ENCODE measurements at regions not wholly inside any gene's neighbourhood (a gene's known extent, or its start where the extent isn't known, plus 50 kb on each side); places are given as distances from the start of the nearest gene placed in this dataset.

- no peak overlapping the region for H3K27ac ChIP-seq
- TF ChIP-seq EZH2 (IDR thresholded peaks at IDR 0.05) (no peak), POLR2AphosphoS5 (IDR thresholded peaks at IDR 0.05; ENCODE audit: borderline replicate concordance, low read depth, low read length) (no peak), FOXP2 (optimal IDR thresholded peaks at IDR 0.05; ENCODE audit: control extremely low read depth, extremely low read length, insufficient read depth) (no peak)
- no peak for DNase-seq (ENCODE audit: low read depth, low spot score)
- H3K4me3 ChIP-seq: no peak overlapping the region
- no peaks in the 10 kb centered on the region for H3K9me3 ChIP-seq (ENCODE audit: low read depth, low read length)
- no peaks in the 10 kb centered on the region for H3K36me3 ChIP-seq (ENCODE audit: insufficient read depth, low read length)
- no peak overlapping the region for H3K9ac ChIP-seq (ENCODE audit: insufficient read length)
Observed at GRCh38 chr16:52234626-52235025, 312.3 kb downstream of the TOX3 start.

GRCh38 chr16:52229471-52229870 is 317.5 kb downstream of the TOX3 start:
- no peak for TF ChIP-seq FOXP2 (optimal IDR thresholded peaks at IDR 0.05; ENCODE audit: control extremely low read depth, extremely low read length, insufficient read depth)
- no peak for TF ChIP-seq POLR2AphosphoS5 (IDR thresholded peaks at IDR 0.05; ENCODE audit: borderline replicate concordance, low read depth, low read length)
- no peak for TF ChIP-seq EZH2 (IDR thresholded peaks at IDR 0.05)
- no peak overlapping the region for H3K4me3 ChIP-seq
- no peak overlapping the region for H3K9ac ChIP-seq (ENCODE audit: insufficient read length)
- H3K9me3 ChIP-seq (ENCODE audit: low read depth, low read length): no peaks in the 10 kb centered on the region
- H3K27ac ChIP-seq: no peak overlapping the region
- no peaks in the 10 kb centered on the region for H3K36me3 ChIP-seq (ENCODE audit: insufficient read depth, low read length)
- no peak for DNase-seq (ENCODE audit: low read depth, low spot score)

- Histone ChIP-seq H3K9me3 (ENCODE audit: low read depth, low read length) (no peaks in the 10 kb centered on the region), H3K4me3 (no peak overlapping the region), H3K9ac (ENCODE audit: insufficient read length) (no peak overlapping the region), H3K27ac (no peak overlapping the region), H3K36me3 (ENCODE audit: insufficient read depth, low read length) (no peaks in the 10 kb centered on the region)
- no peak for DNase-seq (ENCODE audit: low read depth, low spot score)
- no peak for TF ChIP-seq EZH2 (IDR thresholded peaks at IDR 0.05)
Observed at GRCh38 chr16:52227851-52228250, 319.1 kb downstream of the TOX3 start.

- no peak overlapping the region for H3K9ac ChIP-seq (ENCODE audit: insufficient read length)
- H3K36me3 ChIP-seq (ENCODE audit: insufficient read depth, low read length): no peaks in the 10 kb centered on the region
- no peak overlapping the region for H3K4me3 ChIP-seq
- no peak for TF ChIP-seq EZH2 (IDR thresholded peaks at IDR 0.05)
- no peak for TF ChIP-seq POLR2AphosphoS5 (IDR thresholded peaks at IDR 0.05; ENCODE audit: borderline replicate concordance, low read depth, low read length)
- no peak for TF ChIP-seq FOXP2 (optimal IDR thresholded peaks at IDR 0.05; ENCODE audit: control extremely low read depth, extremely low read length, insufficient read depth)
- H3K27ac ChIP-seq: no peak overlapping the region
- H3K9me3 ChIP-seq (ENCODE audit: low read depth, low read length): no peaks in the 10 kb centered on the region
- no peak for DNase-seq (ENCODE audit: low read depth, low spot score)
Observed at GRCh38 chr16:52212841-52213240, 334.1 kb downstream of the TOX3 start.

GRCh38 chr16:52209227-52209626 is 337.7 kb downstream of the TOX3 start:
- no peak overlapping the region for H3K27ac ChIP-seq
- TF ChIP-seq FOXP2 (optimal IDR thresholded peaks at IDR 0.05; ENCODE audit: control extremely low read depth, extremely low read length, insufficient read depth): no peak
- TF ChIP-seq POLR2AphosphoS5 (IDR thresholded peaks at IDR 0.05; ENCODE audit: borderline replicate concordance, low read depth, low read length): no peak
- TF ChIP-seq EZH2 (IDR thresholded peaks at IDR 0.05): no peak
- no peak overlapping the region for H3K9ac ChIP-seq (ENCODE audit: insufficient read length)
- no peaks in the 10 kb centered on the region for H3K36me3 ChIP-seq (ENCODE audit: insufficient read depth, low read length)
- H3K9me3 ChIP-seq (ENCODE audit: low read depth, low read length): no peaks in the 10 kb centered on the region
- H3K4me3 ChIP-seq: no peak overlapping the region
- no peak for DNase-seq (ENCODE audit: low read depth, low spot score)

- Histone ChIP-seq H3K36me3 (ENCODE audit: insufficient read depth, low read length) (no peaks in the 10 kb centered on the region), H3K27ac (no peak overlapping the region), H3K4me3 (no peak overlapping the region), H3K9ac (ENCODE audit: insufficient read length) (no peak overlapping the region), H3K9me3 (ENCODE audit: low read depth, low read length) (no peaks in the 10 kb centered on the region)
- DNase-seq (ENCODE audit: low read depth, low spot score): no peak
- no peak for TF ChIP-seq POLR2AphosphoS5 (IDR thresholded peaks at IDR 0.05; ENCODE audit: borderline replicate concordance, low read depth, low read length)
- no peak for TF ChIP-seq FOXP2 (optimal IDR thresholded peaks at IDR 0.05; ENCODE audit: control extremely low read depth, extremely low read length, insufficient read depth)
- TF ChIP-seq EZH2 (IDR thresholded peaks at IDR 0.05): no peak
Observed at GRCh38 chr16:52203096-52203495, 343.8 kb downstream of the TOX3 start.

GRCh38 chr16:52193441-52193840 is 353.5 kb downstream of the TOX3 start:
- TF ChIP-seq FOXP2 (optimal IDR thresholded peaks at IDR 0.05; ENCODE audit: control extremely low read depth, extremely low read length, insufficient read depth): no peak
- TF ChIP-seq POLR2AphosphoS5 (IDR thresholded peaks at IDR 0.05; ENCODE audit: borderline replicate concordance, low read depth, low read length): no peak
- H3K4me3 ChIP-seq: no peak overlapping the region
- H3K9ac ChIP-seq (ENCODE audit: insufficient read length): no peak overlapping the region
- H3K36me3 ChIP-seq (ENCODE audit: insufficient read depth, low read length): no peaks in the 10 kb centered on the region
- DNase-seq (ENCODE audit: low read depth, low spot score): no peak
- no peak overlapping the region for H3K27ac ChIP-seq
- H3K9me3 ChIP-seq (ENCODE audit: low read depth, low read length): no peaks in the 10 kb centered on the region

GRCh38 chr16:52191531-52192134 is 355.3 kb downstream of the TOX3 start:
- no peak for TF ChIP-seq FOXP2 (optimal IDR thresholded peaks at IDR 0.05; ENCODE audit: control extremely low read depth, extremely low read length, insufficient read depth)
- Histone ChIP-seq H3K36me3 (ENCODE audit: insufficient read depth, low read length) (no peaks in the 10 kb centered on the region), H3K9me3 (ENCODE audit: low read depth, low read length) (no peaks in the 10 kb centered on the region), H3K4me3 (no peak overlapping the region), H3K9ac (ENCODE audit: insufficient read length) (no peak overlapping the region), H3K27ac (no peak overlapping the region)
- DNase-seq (ENCODE audit: low read depth, low spot score): peak; percentile 1

- Histone ChIP-seq H3K27ac (no peak overlapping the region), H3K9me3 (ENCODE audit: low read depth, low read length) (no peaks in the 10 kb centered on the region), H3K9ac (ENCODE audit: insufficient read length) (no peak overlapping the region), H3K4me3 (no peak overlapping the region), H3K36me3 (ENCODE audit: insufficient read depth, low read length) (no peaks in the 10 kb centered on the region)
- DNase-seq (ENCODE audit: low read depth, low spot score): no peak
- TF ChIP-seq EZH2 (IDR thresholded peaks at IDR 0.05) (no peak), POLR2AphosphoS5 (IDR thresholded peaks at IDR 0.05; ENCODE audit: borderline replicate concordance, low read depth, low read length) (no peak), FOXP2 (optimal IDR thresholded peaks at IDR 0.05; ENCODE audit: control extremely low read depth, extremely low read length, insufficient read depth) (no peak)
Observed at GRCh38 chr16:52184336-52184735, 362.6 kb downstream of the TOX3 start.

Data from SK-N-MC (cell line).